Inferior parietal cortex (tissue), 1 donor: ENCODE measurements at regions not wholly inside any gene's neighbourhood (a gene's known extent, or its start where the extent isn't known, plus 50 kb on each side); places are given as distances from the start of the nearest gene placed in this dataset.

ENCODE experiments used
- DNase-seq: peaks from one replicate; pipeline ENCODE4 v3.0.0-alpha.2; 2016; ENCODE audit errors: extremely low spot score

DNA sequence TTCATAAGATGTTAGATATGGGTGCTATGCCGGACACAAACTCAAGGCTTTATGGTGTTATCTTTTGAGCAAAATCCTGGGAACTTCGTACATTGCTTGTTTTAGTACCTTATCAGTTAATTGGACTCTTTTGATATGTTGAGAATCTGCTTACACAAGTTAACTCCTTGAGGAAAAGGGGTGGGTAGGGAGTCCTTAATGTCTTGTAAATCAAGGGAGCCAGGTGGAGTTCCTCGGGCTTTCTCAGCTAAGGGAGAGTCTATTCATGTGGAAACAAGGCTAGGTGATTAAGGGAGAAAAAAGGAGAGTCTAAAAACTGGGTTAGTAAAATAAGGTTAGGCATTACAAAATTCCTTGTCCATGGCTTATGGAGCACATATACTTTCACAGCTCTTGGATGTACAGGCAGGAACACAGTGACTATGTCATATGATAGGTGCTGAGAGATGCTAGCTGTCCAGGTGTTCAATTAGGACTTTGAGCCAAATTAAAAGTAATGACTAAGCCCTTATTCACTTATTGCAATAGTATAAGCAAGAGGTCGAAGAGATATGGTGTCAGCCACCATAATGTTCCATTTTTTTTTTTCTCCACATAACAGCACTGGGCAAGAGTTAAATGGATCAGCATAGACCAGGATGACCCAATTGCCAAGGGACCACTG, 59.5 kb upstream of the DYNAP start:
- DNase-seq: no peak

DNA sequence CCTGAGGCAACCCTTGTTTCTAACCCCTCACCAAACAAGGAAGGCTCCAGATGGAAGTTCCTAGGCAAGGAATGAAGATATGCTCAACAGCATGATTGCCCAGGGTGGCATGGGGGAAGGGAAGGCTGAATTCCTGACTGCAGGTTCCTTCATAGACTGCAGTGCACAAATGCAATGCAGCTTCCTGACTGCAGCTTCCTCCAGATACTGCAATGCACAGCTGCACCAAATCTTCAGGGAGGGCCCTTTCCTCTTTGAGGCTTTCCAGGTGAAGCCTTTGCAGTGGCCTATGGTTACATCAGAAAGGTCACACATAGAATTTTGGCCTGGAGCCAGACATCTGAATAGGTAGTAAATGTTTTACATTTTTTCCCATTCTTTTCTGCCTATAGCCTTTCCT, 58.8 kb upstream of the DYNAP start:
- no peak for DNase-seq

DNA sequence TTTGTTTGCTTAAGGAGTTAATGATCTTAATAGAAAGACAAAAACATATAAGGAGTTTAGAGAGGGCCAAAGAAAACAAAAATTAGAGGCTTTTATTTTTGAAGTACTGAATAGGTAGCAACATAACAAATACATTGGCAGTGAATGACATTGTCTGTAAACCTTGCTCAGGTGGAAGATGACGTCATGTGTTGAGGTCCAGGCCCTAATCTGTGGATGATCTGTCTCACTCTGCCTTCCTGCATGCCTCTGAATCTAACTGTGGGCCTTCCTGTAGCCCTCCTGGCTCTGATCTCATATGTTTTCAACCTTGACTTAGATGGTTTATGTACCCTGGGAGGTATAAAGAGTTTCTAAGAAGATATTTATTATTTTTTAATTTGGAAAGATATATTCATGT, 58.1 kb upstream of the DYNAP start:
- no peak for DNase-seq
